Fibroblast of villous mesenchyme (primary cell): ENCODE measurements at regions not wholly inside any gene's neighbourhood (a gene's known extent, or its start where the extent isn't known, plus 50 kb on each side); places are given as distances from the start of the nearest gene placed in this dataset.
A peak's percentile ranks its signal among the peaks of the same experiment; 100 is the strongest.

ENCODE experiments used
- DNase-seq: peaks from one replicate; pipeline ENCODE4 v3.0.0-alpha.2; 2010; ENCODE audit warnings: low read depth
- H3K4me3 ChIP-seq: 2 replicates; pipeline ENCODE4 v1.5.1; 2011; ENCODE audit warnings: low read depth, mild to moderate bottlenecking, low read length
- CTCF ChIP-seq: IDR thresholded peaks from 2 replicates; pipeline ENCODE4 v1.5.1; 2012; ENCODE audit warnings: low read depth, mild to moderate bottlenecking, low read length; ENCODE audit not compliant: insufficient read depth

- no peak overlapping the region for H3K4me3 ChIP-seq
- no peak for DNase-seq
- TF ChIP-seq CTCF: no peak
Measured at GRCh38 chr2:216776066-216776850, 80.9 kb upstream of the IGFBP5 start.

GRCh38 chr2:216775043-216775453 lies 79.7 kb upstream of the IGFBP5 start:
- no peak for TF ChIP-seq CTCF
- DNase-seq: peak; percentile 86
- H3K4me3 ChIP-seq: no peak overlapping the region

GRCh38 chr2:216774620-216775019 lies 79.3 kb upstream of the IGFBP5 start:
- peak; percentile 62 for DNase-seq
- no peak overlapping the region for H3K4me3 ChIP-seq
- no peak for TF ChIP-seq CTCF

- TF ChIP-seq CTCF: no peak
- no peak overlapping the region for H3K4me3 ChIP-seq
- no peak for DNase-seq
Measured at GRCh38 chr2:216774180-216774579, 78.8 kb upstream of the IGFBP5 start.

GRCh38 chr2:216773072-216773471 lies 77.7 kb upstream of the IGFBP5 start:
- DNase-seq: no peak
- no peak for TF ChIP-seq CTCF
- no peak overlapping the region for H3K4me3 ChIP-seq

GRCh38 chr2:216770717-216771116 lies 75.4 kb upstream of the IGFBP5 start:
- no peak for TF ChIP-seq CTCF
- no peak for DNase-seq
- H3K4me3 ChIP-seq: no peak overlapping the region

- no peak for TF ChIP-seq CTCF
- H3K4me3 ChIP-seq: no peak overlapping the region
- DNase-seq: no peak
Measured at GRCh38 chr2:216770050-216770449, 74.7 kb upstream of the IGFBP5 start.
